ENCODE measurements at regions not wholly inside any gene's neighbourhood (a gene's known extent, or its start where the extent isn't known, plus 50 kb on each side); places are given as distances from the start of the nearest gene placed in this dataset.

DNA sequence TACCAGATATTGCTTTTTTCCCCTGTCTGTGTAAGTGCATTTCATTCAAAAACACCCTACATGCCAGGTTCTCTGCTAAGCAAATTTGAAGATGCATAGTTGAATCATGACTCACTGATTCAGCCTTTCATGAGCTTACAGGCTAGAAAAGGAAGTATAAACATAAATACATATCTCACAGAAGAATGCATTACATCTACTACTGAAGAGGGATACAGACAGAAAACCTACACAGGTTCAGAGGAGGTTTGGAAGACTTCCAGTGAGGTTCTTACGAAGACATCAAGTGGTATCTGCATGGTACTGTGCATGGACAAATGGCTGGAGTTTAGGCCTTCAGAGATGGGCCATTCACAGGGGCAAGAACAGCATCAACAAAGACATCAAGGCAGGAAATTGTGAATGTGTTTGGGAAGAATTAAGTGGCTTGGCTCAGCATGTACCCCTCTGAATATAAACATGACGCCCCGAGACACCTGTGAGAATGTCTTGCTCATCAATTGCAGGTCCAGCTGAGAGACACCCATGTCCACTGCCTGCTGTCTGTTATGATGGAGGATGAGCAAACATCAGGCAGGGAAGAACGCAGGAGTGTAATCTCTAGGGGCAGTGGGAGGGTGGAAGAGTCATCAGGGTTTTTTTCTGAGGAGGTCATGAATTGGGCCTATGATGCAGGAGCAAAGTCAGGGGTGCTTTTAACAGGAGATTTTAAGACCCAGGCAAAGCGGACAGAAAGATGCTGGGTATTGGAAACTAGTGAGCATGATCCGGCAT, 105.1 kb upstream of the GALNT15 start:
- Histone ChIP-seq H3K4me2 (no peak overlapping the region), H3K79me2 (ENCODE audit: insufficient read depth, low read depth) (no peaks in the 10 kb centered on the region), H2AFZ (ENCODE audit: low read depth) (no peak overlapping the region), H3K27ac (no peak overlapping the region), H3K4me1 (ENCODE audit: low read depth, poor library complexity, severe bottlenecking) (no peaks in the 10 kb centered on the region), H3K36me3 (ENCODE audit: insufficient read depth) (no peaks in the 10 kb centered on the region), H3K27me3 (ENCODE audit: insufficient read depth, low read depth) (no peaks in the 10 kb centered on the region), H3K9ac (no peak overlapping the region), H4K20me1 (ENCODE audit: insufficient read depth) (no peaks in the 10 kb centered on the region), H3K4me3 (IDR thresholded peaks at IDR 0.05; ENCODE audit: insufficient read depth, low read depth, low read length) (no peak overlapping the region)
- TF ChIP-seq, protein P1, sequence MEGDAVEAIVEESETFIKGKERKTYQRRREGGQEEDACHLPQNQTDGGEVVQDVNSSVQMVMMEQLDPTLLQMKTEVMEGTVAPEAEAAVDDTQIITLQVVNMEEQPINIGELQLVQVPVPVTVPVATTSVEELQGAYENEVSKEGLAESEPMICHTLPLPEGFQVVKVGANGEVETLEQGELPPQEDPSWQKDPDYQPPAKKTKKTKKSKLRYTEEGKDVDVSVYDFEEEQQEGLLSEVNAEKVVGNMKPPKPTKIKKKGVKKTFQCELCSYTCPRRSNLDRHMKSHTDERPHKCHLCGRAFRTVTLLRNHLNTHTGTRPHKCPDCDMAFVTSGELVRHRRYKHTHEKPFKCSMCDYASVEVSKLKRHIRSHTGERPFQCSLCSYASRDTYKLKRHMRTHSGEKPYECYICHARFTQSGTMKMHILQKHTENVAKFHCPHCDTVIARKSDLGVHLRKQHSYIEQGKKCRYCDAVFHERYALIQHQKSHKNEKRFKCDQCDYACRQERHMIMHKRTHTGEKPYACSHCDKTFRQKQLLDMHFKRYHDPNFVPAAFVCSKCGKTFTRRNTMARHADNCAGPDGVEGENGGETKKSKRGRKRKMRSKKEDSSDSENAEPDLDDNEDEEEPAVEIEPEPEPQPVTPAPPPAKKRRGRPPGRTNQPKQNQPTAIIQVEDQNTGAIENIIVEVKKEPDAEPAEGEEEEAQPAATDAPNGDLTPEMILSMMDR (conservative IDR thresholded peaks at IDR 0.05; ENCODE audit: low read depth, low read length): no peak

DNA sequence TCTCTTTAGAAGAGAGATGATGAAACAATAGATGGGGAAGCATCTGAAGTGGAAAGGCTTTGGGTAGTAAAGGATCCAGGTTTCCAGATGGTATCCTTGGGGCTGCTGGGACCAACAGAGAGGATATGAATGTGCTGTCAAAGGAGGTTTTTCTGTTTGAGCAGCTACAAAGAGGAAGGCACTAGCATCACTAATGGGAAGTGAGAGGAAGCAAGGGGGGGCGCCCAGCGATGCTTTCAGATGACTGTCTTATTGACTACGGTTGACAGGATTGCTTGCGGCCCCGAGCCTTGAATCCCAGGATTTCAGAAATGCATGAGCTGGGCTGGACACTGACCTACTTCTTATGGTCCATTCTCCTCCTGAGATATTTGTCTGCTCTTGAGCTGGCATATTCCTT, 103.8 kb upstream of the GALNT15 start:
- no peaks in the 10 kb centered on the region for H3K27me3 ChIP-seq (ENCODE audit: insufficient read depth, low read depth)
- no peak overlapping the region for H3K27ac ChIP-seq
- H3K36me3 ChIP-seq (ENCODE audit: insufficient read depth): no peaks in the 10 kb centered on the region
- H3K4me2 ChIP-seq: no peak overlapping the region
- no peak overlapping the region for H3K4me3 ChIP-seq (IDR thresholded peaks at IDR 0.05; ENCODE audit: insufficient read depth, low read depth, low read length)
- no peak overlapping the region for H3K9ac ChIP-seq
- H2AFZ ChIP-seq (ENCODE audit: low read depth): no peak overlapping the region
- H3K79me2 ChIP-seq (ENCODE audit: insufficient read depth, low read depth): no peaks in the 10 kb centered on the region
- TF ChIP-seq, protein P1 (conservative IDR thresholded peaks at IDR 0.05; ENCODE audit: low read depth, low read length): no peak
- H3K4me1 ChIP-seq (ENCODE audit: low read depth, poor library complexity, severe bottlenecking): no peaks in the 10 kb centered on the region
- no peaks in the 10 kb centered on the region for H4K20me1 ChIP-seq (ENCODE audit: insufficient read depth)

DNA sequence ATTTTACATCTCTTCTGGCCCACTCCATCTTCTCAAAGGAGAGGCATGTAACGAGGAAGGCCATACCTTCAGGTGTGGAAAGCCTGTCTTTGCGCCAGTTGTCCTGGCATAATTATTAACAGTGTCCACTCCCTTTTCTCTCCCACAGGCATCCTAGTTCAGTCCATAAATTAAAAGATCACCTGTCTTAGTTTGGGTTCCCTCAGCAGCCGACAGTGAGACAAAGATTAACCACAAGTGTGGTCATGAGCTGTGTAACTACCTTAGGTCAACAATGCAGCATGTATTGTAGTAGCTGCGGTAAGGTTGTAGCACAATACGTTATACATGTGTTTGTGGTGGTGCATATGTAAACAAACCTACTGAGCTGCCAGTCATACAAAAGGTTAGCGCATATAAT, 103.3 kb upstream of the GALNT15 start:
- no peak overlapping the region for H3K4me2 ChIP-seq
- H3K4me1 ChIP-seq (ENCODE audit: low read depth, poor library complexity, severe bottlenecking): no peaks in the 10 kb centered on the region
- no peak overlapping the region for H3K4me3 ChIP-seq (IDR thresholded peaks at IDR 0.05; ENCODE audit: insufficient read depth, low read depth, low read length)
- H2AFZ ChIP-seq (ENCODE audit: low read depth): no peak overlapping the region
- H3K27ac ChIP-seq: no peak overlapping the region
- TF ChIP-seq, protein P1 (conservative IDR thresholded peaks at IDR 0.05; ENCODE audit: low read depth, low read length): no peak
- no peaks in the 10 kb centered on the region for H3K36me3 ChIP-seq (ENCODE audit: insufficient read depth)
- no peaks in the 10 kb centered on the region for H4K20me1 ChIP-seq (ENCODE audit: insufficient read depth)
- no peaks in the 10 kb centered on the region for H3K79me2 ChIP-seq (ENCODE audit: insufficient read depth, low read depth)
- H3K9ac ChIP-seq: no peak overlapping the region
- no peaks in the 10 kb centered on the region for H3K27me3 ChIP-seq (ENCODE audit: insufficient read depth, low read depth)

DNA sequence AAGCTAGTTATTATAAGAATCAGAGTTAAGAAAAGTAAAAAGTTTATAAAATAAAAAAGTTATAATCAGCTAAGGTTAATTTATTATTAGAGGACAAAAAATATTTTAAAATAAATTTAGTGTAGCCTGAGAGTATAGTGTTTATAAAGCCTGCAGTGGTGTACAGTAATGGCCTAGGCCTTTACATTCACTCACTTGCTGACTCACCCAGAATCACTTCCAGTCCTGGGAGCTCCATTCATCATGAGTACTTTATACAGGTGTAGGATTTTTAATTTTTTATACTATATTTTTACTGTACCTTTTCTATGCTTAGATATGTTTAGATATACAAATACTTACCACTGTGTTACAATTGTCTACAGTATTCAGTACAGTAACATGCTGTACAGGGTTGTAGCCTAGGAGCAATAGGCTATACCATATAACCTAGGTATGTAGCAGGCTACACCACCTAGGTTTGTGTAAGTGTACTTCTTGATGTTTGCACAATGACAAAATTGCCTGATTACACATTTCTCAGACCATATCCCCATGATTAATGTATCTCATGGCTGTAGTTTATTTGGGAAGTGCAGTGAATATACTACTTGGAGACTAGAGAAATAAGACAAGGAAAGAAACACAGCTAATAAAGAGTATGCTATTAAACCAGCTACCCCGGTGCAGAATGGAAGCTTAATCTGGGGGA, 101.9 kb upstream of the GALNT15 start:
- no peaks in the 10 kb centered on the region for H4K20me1 ChIP-seq (ENCODE audit: insufficient read depth)
- H3K4me2 ChIP-seq: no peak overlapping the region
- no peak overlapping the region for H3K9ac ChIP-seq
- H3K4me1 ChIP-seq (ENCODE audit: low read depth, poor library complexity, severe bottlenecking): no peaks in the 10 kb centered on the region
- TF ChIP-seq, protein P1 (conservative IDR thresholded peaks at IDR 0.05; ENCODE audit: low read depth, low read length): no peak
- no peak overlapping the region for H2AFZ ChIP-seq (ENCODE audit: low read depth)
- H3K4me3 ChIP-seq (IDR thresholded peaks at IDR 0.05; ENCODE audit: insufficient read depth, low read depth, low read length): no peak overlapping the region
- H3K79me2 ChIP-seq (ENCODE audit: insufficient read depth, low read depth): no peaks in the 10 kb centered on the region
- no peaks in the 10 kb centered on the region for H3K27me3 ChIP-seq (ENCODE audit: insufficient read depth, low read depth)
- H3K27ac ChIP-seq: no peak overlapping the region
- H3K36me3 ChIP-seq (ENCODE audit: insufficient read depth): no peaks in the 10 kb centered on the region
